PC-3 (cell line): ENCODE measurements at regions not wholly inside any gene's neighbourhood (a gene's known extent, or its start where the extent isn't known, plus 50 kb on each side); places are given as distances from the start of the nearest gene placed in this dataset.

Source experiments
- ATAC-seq: fragments of 200-7000 bp; cut with Tn5 transposase; 2 replicates; pipeline ENCODE4 v1.9.1; 2020; ENCODE audit warnings: mild to moderate bottlenecking, moderate library complexity
- BruUV-seq: library from RNA; stranded (reverse); fragments of 400-500 nt; replicated peaks from 2 replicates; lab custom pipeline; 2021; lab: Mats Ljungman, UMichigan
- CTCF ChIA-PET: fragments of 300-600 bp; sonication (Branson Sonifier 250); formaldehyde crosslinking; loops from one replicate; lab custom pipeline; 2022; ENCODE audit warnings: antibody characterized with exemption; lab: Charles Lee
- POLR2A ChIA-PET: fragments of 300-600 bp; sonication (Branson Sonifier 250); formaldehyde crosslinking; loops from one replicate; lab custom pipeline; 2022; ENCODE audit warnings: antibody characterized with exemption; ENCODE audit not compliant: unreplicated experiment; lab: Charles Lee
- DNase-seq: peaks from one replicate; pipeline ENCODE4 v3.0.0-alpha.2; 2015
- H2AFZ ChIP-seq: fragments of 300-600 bp; sonication (generic); 2 replicates; pipeline ENCODE4 v1.6.0; 2016; ENCODE audit warnings: antibody characterized with exemption, low read length
- H3F3A ChIP-seq: fragments of 300-600 bp; sonication (generic); one replicate; pipeline ENCODE4 v1.6.0; 2017; ENCODE audit warnings: antibody characterized with exemption, low read length, control low read depth, mild to moderate bottlenecking; ENCODE audit not compliant: unreplicated experiment
- H3K27ac ChIP-seq: fragments of 300-600 bp; sonication (generic); 2 replicates; pipeline ENCODE4 v1.5.1; 2016; ENCODE audit warnings: mild to moderate bottlenecking, low read length
- H3K27me3 ChIP-seq: fragments of 300-600 bp; sonication (generic); 2 replicates; pipeline ENCODE4 v1.6.1; 2016; ENCODE audit warnings: low read length, mixed read lengths
- H3K36me3 ChIP-seq: fragments of 300-600 bp; sonication (generic); 2 replicates; pipeline ENCODE4 v1.6.1; 2016; ENCODE audit warnings: low read depth, mixed run types, low read length, mixed read lengths
- H3K4me1 ChIP-seq: fragments of 300-600 bp; sonication (generic); 2 replicates; pipeline ENCODE4 v1.5.1; 2016; ENCODE audit warnings: low read length; ENCODE audit not compliant: insufficient read depth
- H3K4me2 ChIP-seq: fragments of 300-600 bp; sonication (generic); 2 replicates; pipeline ENCODE4 v1.6.0; 2016; ENCODE audit warnings: low read length
- H3K4me3 ChIP-seq: fragments of 300-600 bp; sonication (generic); 2 replicates; pipeline ENCODE4 v1.5.1; 2016; ENCODE audit warnings: mild to moderate bottlenecking, low read length, mixed read lengths
- H3K79me2 ChIP-seq: fragments of 300-600 bp; sonication (generic); 2 replicates; pipeline ENCODE4 v1.6.1; 2017; ENCODE audit warnings: low read length, mixed read lengths
- H3K9ac ChIP-seq: fragments of 300-600 bp; sonication (generic); 2 replicates; pipeline ENCODE4 v1.6.0; 2016; ENCODE audit warnings: mild to moderate bottlenecking, low read length
- H3K9me2 ChIP-seq: fragments of 300-600 bp; sonication (generic); replicated peaks from 2 replicates; pipeline ENCODE4 v1.6.1; 2016; ENCODE audit warnings: mixed run types, low read length, mixed read lengths
- H3K9me3 ChIP-seq: fragments of 300-600 bp; sonication (generic); 2 replicates; pipeline ENCODE4 v1.6.1; 2016; ENCODE audit warnings: low read length, mixed read lengths
- H4K20me1 ChIP-seq: fragments of 300-600 bp; sonication (generic); 2 replicates; pipeline ENCODE4 v1.6.1; 2016; ENCODE audit warnings: low read length, mixed read lengths
- EZH2 ChIP-seq: fragments of 300-600 bp; sonication (generic); IDR thresholded peaks from one replicate; pipeline ENCODE4 v1.6.1; 2017; ENCODE audit warnings: antibody characterized with exemption, mild to moderate bottlenecking, low read length; ENCODE audit not compliant: unreplicated experiment
- EZH2phosphoT487 ChIP-seq: fragments of 300-600 bp; sonication (generic); IDR thresholded peaks from 2 replicates; pipeline ENCODE4 v1.6.1; 2018; ENCODE audit warnings: mild to moderate bottlenecking, antibody characterized with exemption, low read length, borderline replicate concordance
- intact Hi-C: fragments of 100-400 bp; cut with micrococcal nuclease; formaldehyde crosslinking; loops from 2 replicates; pipeline ENCODE4 v1.9.0; 2023
- TF ChIP-seq, protein P1 (sequence below): fragments of 300-600 bp; sonication (generic); conservative IDR thresholded peaks from 2 replicates; pipeline ENCODE4 v1.5.1; 2017; ENCODE audit warnings: antibody characterized with exemption, low read depth, mild to moderate bottlenecking, low read length

DNA sequence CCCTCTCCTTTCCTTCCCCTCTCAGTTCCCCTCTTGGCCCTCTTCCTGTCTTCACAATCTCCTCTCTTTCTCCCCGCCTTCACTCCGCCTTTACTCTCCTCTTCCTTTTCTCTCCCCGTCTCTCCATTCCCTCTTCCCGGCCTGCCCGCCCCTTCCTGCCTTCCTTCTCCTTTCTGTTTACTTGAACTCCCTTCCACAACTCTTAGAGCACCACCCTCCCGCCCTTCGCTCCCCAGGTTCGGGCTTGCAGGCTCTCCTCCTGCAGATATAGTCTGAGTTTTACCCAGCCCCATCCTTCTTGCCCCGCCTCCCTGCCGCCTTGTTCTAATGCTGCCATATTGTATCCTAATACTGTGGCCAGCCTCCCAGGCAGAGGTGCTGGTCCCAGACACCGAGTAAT lies 201.5 kb upstream of the N4BP1 start:
- ATAC-seq (no peak), DNase-seq (no peak)
- H3K27me3 ChIP-seq = peaks cover 55% of the 10 kb centered on the region
- no TSS peak for BruUV-seq
- no peaks in the 10 kb centered on the region for H3K9me2 ChIP-seq
- H2AFZ ChIP-seq = no peak overlapping the region
- intact Hi-C loops = no loop called here
- no peaks in the 10 kb centered on the region for H3K9me3 ChIP-seq
- H3K36me3 ChIP-seq = no peaks in the 10 kb centered on the region
- no peak overlapping the region for H3K9ac ChIP-seq
- POLR2A ChIA-PET = no interaction called here
- TF ChIP-seq EZH2phosphoT487 (no peak), EZH2 (no peak)
- TF ChIP-seq, protein P1, sequence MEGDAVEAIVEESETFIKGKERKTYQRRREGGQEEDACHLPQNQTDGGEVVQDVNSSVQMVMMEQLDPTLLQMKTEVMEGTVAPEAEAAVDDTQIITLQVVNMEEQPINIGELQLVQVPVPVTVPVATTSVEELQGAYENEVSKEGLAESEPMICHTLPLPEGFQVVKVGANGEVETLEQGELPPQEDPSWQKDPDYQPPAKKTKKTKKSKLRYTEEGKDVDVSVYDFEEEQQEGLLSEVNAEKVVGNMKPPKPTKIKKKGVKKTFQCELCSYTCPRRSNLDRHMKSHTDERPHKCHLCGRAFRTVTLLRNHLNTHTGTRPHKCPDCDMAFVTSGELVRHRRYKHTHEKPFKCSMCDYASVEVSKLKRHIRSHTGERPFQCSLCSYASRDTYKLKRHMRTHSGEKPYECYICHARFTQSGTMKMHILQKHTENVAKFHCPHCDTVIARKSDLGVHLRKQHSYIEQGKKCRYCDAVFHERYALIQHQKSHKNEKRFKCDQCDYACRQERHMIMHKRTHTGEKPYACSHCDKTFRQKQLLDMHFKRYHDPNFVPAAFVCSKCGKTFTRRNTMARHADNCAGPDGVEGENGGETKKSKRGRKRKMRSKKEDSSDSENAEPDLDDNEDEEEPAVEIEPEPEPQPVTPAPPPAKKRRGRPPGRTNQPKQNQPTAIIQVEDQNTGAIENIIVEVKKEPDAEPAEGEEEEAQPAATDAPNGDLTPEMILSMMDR = no peak
- no peak overlapping the region for H3K4me3 ChIP-seq
- no peaks in the 10 kb centered on the region for H3F3A ChIP-seq
- H4K20me1 ChIP-seq = no peaks in the 10 kb centered on the region
- CTCF ChIA-PET = no interaction called here
- H3K4me2 ChIP-seq = no peak overlapping the region
- no peaks in the 10 kb centered on the region for H3K4me1 ChIP-seq
- no peak overlapping the region for H3K27ac ChIP-seq
- no peaks in the 10 kb centered on the region for H3K79me2 ChIP-seq

DNA sequence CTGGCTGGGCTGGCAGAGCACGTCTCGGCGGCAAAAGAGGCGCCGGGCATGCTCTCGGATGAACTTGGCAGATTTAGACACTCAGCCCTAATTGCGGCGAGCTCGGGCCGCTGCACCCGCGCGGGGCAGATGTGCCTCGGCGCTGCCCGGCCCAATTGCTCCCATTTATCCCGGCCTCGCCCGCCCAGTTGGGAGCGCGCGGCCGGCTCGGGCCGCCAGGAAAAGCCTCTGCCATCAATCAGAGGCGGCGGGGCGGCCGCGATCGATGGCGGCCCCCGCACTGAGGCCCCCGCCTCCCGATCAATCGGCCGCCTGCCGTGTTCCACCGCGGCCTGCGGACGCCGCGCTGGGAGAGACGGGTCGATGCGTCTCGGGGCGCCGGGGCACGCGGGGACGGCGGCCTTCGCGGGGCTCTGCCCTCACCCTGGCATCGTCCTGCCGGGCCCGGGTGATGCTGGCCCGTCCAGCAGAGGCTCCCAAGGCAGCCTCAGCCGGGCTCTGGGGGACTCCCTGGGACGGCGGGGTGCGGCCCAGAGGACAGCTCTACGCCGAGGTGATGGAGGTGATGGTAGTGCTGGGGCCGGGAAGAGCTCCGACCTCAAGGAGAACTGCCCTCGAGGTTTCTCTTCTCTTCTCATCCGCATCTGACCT lies 200.9 kb upstream of the N4BP1 start:
- Histone ChIP-seq H3K79me2 (no peaks in the 10 kb centered on the region), H2AFZ (no peak overlapping the region), H3K9me3 (no peaks in the 10 kb centered on the region), H3K4me3 (no peak overlapping the region), H4K20me1 (no peaks in the 10 kb centered on the region), H3K9me2 (no peaks in the 10 kb centered on the region), H3K36me3 (no peaks in the 10 kb centered on the region), H3K4me1 (no peaks in the 10 kb centered on the region), H3K27ac (no peak overlapping the region), H3K27me3 (peaks cover 55% of the 10 kb centered on the region), H3K4me2 (no peak overlapping the region), H3K9ac (no peak overlapping the region), H3F3A (no peaks in the 10 kb centered on the region)
- no TSS peak for BruUV-seq
- POLR2A ChIA-PET = no interaction called here
- DNase-seq (no peak), ATAC-seq (no peak)
- intact Hi-C loops = no loop called here
- CTCF ChIA-PET = no interaction called here
- TF ChIP-seq, protein P1 = no peak
- no peak for TF ChIP-seq EZH2phosphoT487
- no peak for TF ChIP-seq EZH2

DNA sequence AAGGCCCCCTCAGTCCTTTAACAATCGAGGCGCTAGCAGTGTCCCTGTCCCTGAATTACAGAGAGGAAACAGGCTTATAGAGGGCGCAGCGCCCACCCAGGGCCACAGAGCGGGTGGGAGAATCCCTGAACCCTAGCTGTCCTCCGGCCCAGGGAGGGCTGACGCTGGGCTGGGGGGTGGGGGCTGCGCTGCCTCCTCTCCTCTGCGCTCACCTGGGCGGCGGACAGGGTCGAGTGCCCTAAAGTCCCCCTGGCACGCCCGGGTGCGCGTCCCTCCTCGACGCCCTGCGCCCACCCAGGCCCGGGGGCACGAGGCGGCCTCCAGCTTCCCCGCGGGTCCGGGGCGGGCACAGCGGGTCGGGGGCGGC lies 200.4 kb upstream of the N4BP1 start:
- CTCF ChIA-PET = no interaction called here
- Histone ChIP-seq H3F3A (no peaks in the 10 kb centered on the region), H3K9ac (no peak overlapping the region), H3K36me3 (no peaks in the 10 kb centered on the region), H3K9me2 (no peaks in the 10 kb centered on the region), H2AFZ (no peak overlapping the region), H4K20me1 (no peaks in the 10 kb centered on the region), H3K79me2 (no peaks in the 10 kb centered on the region), H3K4me2 (no peak overlapping the region), H3K27me3 (peaks cover 52% of the 10 kb centered on the region), H3K27ac (no peak overlapping the region), H3K9me3 (no peaks in the 10 kb centered on the region), H3K4me3 (no peak overlapping the region), H3K4me1 (no peaks in the 10 kb centered on the region)
- intact Hi-C loops = no loop called here
- POLR2A ChIA-PET = no interaction called here
- no peak for ATAC-seq
- BruUV-seq = no TSS peak
- no peak for DNase-seq
- TF ChIP-seq, protein P1 = no peak
- TF ChIP-seq EZH2 (no peak), EZH2phosphoT487 (no peak)
